Activated T-cell treated with anti-CD3 and anti-CD28 coated beads, Interleukin-2, amount 50 U/mL, for 4 hours (primary cell): ENCODE measurements at regions not wholly inside any gene's neighbourhood (a gene's known extent, or its start where the extent isn't known, plus 50 kb on each side); places are given as distances from the start of the nearest gene placed in this dataset.

ENCODE experiments used
- ATAC-seq, 2 donors: fragments of 200-7000 bp; cut with Tn5 transposase; one replicate each; pipeline ENCODE4 v1.10.0; 2021
- DNase-seq: peaks from one replicate; pipeline ENCODE4 v3.0.0-alpha.2; 2020
- H3K27me3 Mint-ChIP-seq: one replicate; pipeline ENCODE4 v1.8.0; 2021; ENCODE audit warnings: low read depth, mixed read lengths
- H3K36me3 Mint-ChIP-seq: one replicate; pipeline ENCODE4 v1.8.0; 2022; ENCODE audit warnings: mixed read lengths; ENCODE audit not compliant: insufficient read depth
- H3K4me1 Mint-ChIP-seq: one replicate; pipeline ENCODE4 v1.8.0; 2021; ENCODE audit warnings: low read depth, mixed read lengths
- H3K4me3 Mint-ChIP-seq: one replicate; pipeline ENCODE4 v1.8.0; 2021; ENCODE audit warnings: mild to moderate bottlenecking, moderate library complexity, mixed read lengths
- H3K9me3 Mint-ChIP-seq: one replicate; pipeline ENCODE4 v1.8.0; 2021; ENCODE audit warnings: mixed read lengths

GRCh38 chr13:65999411-65999810 is 1230.7 kb downstream of the PCDH9 start:
- DNase-seq (no peak), ATAC-seq (no peak)
- Mint-ChIP-seq H3K9me3 (peaks cover 19% of the 10 kb centered on the region), H3K4me1 (no peaks in the 10 kb centered on the region), H3K4me3 (no peak overlapping the region), H3K27me3 (no peaks in the 10 kb centered on the region), H3K36me3 (no peaks in the 10 kb centered on the region)

- H3K27me3 Mint-ChIP-seq = no peaks in the 10 kb centered on the region
- H3K4me3 Mint-ChIP-seq = no peak overlapping the region
- H3K4me1 Mint-ChIP-seq = no peaks in the 10 kb centered on the region
- DNase-seq (no peak), ATAC-seq (no peak)
- H3K36me3 Mint-ChIP-seq = no peaks in the 10 kb centered on the region
- H3K9me3 Mint-ChIP-seq = peaks cover 6% of the 10 kb centered on the region
Measured at GRCh38 chr13:65990684-65991083, 1239.5 kb downstream of the PCDH9 start.

- Mint-ChIP-seq H3K36me3 (no peaks in the 10 kb centered on the region), H3K4me1 (no peaks in the 10 kb centered on the region), H3K27me3 (no peaks in the 10 kb centered on the region), H3K9me3 (peaks cover 3% of the 10 kb centered on the region), H3K4me3 (no peak overlapping the region)
- ATAC-seq (no peak), DNase-seq (no peak)
Measured at GRCh38 chr13:65985612-65986011, 1244.5 kb downstream of the PCDH9 start.

- no peak for ATAC-seq
- H3K27me3 Mint-ChIP-seq = no peaks in the 10 kb centered on the region
- no peaks in the 10 kb centered on the region for H3K4me1 Mint-ChIP-seq
- H3K4me3 Mint-ChIP-seq = no peak overlapping the region
- DNase-seq = no peak
- H3K9me3 Mint-ChIP-seq = peaks cover 22% of the 10 kb centered on the region
- H3K36me3 Mint-ChIP-seq = no peaks in the 10 kb centered on the region
Measured at GRCh38 chr13:65977525-65977924, 1252.6 kb downstream of the PCDH9 start.

- no peaks in the 10 kb centered on the region for H3K36me3 Mint-ChIP-seq
- DNase-seq (no peak), ATAC-seq (no peak)
- no peaks in the 10 kb centered on the region for H3K27me3 Mint-ChIP-seq
- H3K4me3 Mint-ChIP-seq = no peak overlapping the region
- peaks cover 25% of the 10 kb centered on the region for H3K9me3 Mint-ChIP-seq
- H3K4me1 Mint-ChIP-seq = no peaks in the 10 kb centered on the region
Measured at GRCh38 chr13:65971541-65971940, 1258.6 kb downstream of the PCDH9 start.

- Mint-ChIP-seq H3K4me3 (no peak overlapping the region), H3K36me3 (no peaks in the 10 kb centered on the region), H3K27me3 (no peaks in the 10 kb centered on the region), H3K9me3 (peaks cover 9% of the 10 kb centered on the region), H3K4me1 (no peaks in the 10 kb centered on the region)
- DNase-seq (no peak), ATAC-seq (no peak)
Measured at GRCh38 chr13:65966991-65967451, 1263.1 kb downstream of the PCDH9 start.

- H3K9me3 Mint-ChIP-seq = peaks cover 2% of the 10 kb centered on the region
- ATAC-seq (no peak), DNase-seq (no peak)
- no peaks in the 10 kb centered on the region for H3K4me1 Mint-ChIP-seq
- no peak overlapping the region for H3K4me3 Mint-ChIP-seq
- H3K27me3 Mint-ChIP-seq = no peaks in the 10 kb centered on the region
- no peaks in the 10 kb centered on the region for H3K36me3 Mint-ChIP-seq
Measured at GRCh38 chr13:65965501-65965900, 1264.6 kb downstream of the PCDH9 start.

GRCh38 chr13:65964672-65965071 is 1265.5 kb downstream of the PCDH9 start:
- Mint-ChIP-seq H3K36me3 (no peaks in the 10 kb centered on the region), H3K9me3 (no peaks in the 10 kb centered on the region), H3K27me3 (no peaks in the 10 kb centered on the region), H3K4me3 (no peak overlapping the region), H3K4me1 (no peaks in the 10 kb centered on the region)
- DNase-seq (no peak), ATAC-seq (no peak)

GRCh38 chr13:65959305-65959704 is 1270.8 kb downstream of the PCDH9 start:
- no peaks in the 10 kb centered on the region for H3K27me3 Mint-ChIP-seq
- no peaks in the 10 kb centered on the region for H3K36me3 Mint-ChIP-seq
- H3K4me3 Mint-ChIP-seq = no peak overlapping the region
- H3K9me3 Mint-ChIP-seq = peaks cover 26% of the 10 kb centered on the region
- no peak for DNase-seq
- no peak for ATAC-seq
- no peaks in the 10 kb centered on the region for H3K4me1 Mint-ChIP-seq

- H3K36me3 Mint-ChIP-seq = no peaks in the 10 kb centered on the region
Measured at GRCh38 chr13:65946387-65946786, 1283.7 kb downstream of the PCDH9 start.

GRCh38 chr13:65943708-65944107 is 1286.4 kb downstream of the PCDH9 start:
- no peak for ATAC-seq
- Mint-ChIP-seq H3K27me3 (no peaks in the 10 kb centered on the region), H3K4me1 (no peaks in the 10 kb centered on the region), H3K36me3 (no peaks in the 10 kb centered on the region), H3K4me3 (no peak overlapping the region), H3K9me3 (peaks cover 15% of the 10 kb centered on the region)
- no peak for DNase-seq

More at GRCh38 chr13:65946387-65946786, 1283.7 kb downstream of the PCDH9 start:
- ATAC-seq (no peak), DNase-seq (no peak)
- H3K9me3 Mint-ChIP-seq = peaks cover 20% of the 10 kb centered on the region
- H3K4me3 Mint-ChIP-seq = no peak overlapping the region
- H3K27me3 Mint-ChIP-seq = no peaks in the 10 kb centered on the region
- H3K4me1 Mint-ChIP-seq = no peaks in the 10 kb centered on the region

- H3K9me3 Mint-ChIP-seq = peaks cover 9% of the 10 kb centered on the region
- no peaks in the 10 kb centered on the region for H3K36me3 Mint-ChIP-seq
- H3K4me1 Mint-ChIP-seq = no peaks in the 10 kb centered on the region
- ATAC-seq (no peak), DNase-seq (no peak)
- H3K27me3 Mint-ChIP-seq = no peaks in the 10 kb centered on the region
- H3K4me3 Mint-ChIP-seq = no peak overlapping the region
Measured at GRCh38 chr13:65943024-65943423, 1287.1 kb downstream of the PCDH9 start.

- peaks cover 6% of the 10 kb centered on the region for H3K9me3 Mint-ChIP-seq
- H3K4me1 Mint-ChIP-seq = no peaks in the 10 kb centered on the region
- H3K36me3 Mint-ChIP-seq = no peaks in the 10 kb centered on the region
- ATAC-seq (no peak), DNase-seq (no peak)
- no peak overlapping the region for H3K4me3 Mint-ChIP-seq
- no peaks in the 10 kb centered on the region for H3K27me3 Mint-ChIP-seq
Measured at GRCh38 chr13:65940720-65941119, 1289.4 kb downstream of the PCDH9 start.

GRCh38 chr13:65937251-65937650 is 1292.9 kb downstream of the PCDH9 start:
- H3K36me3 Mint-ChIP-seq = no peaks in the 10 kb centered on the region
- no peaks in the 10 kb centered on the region for H3K27me3 Mint-ChIP-seq
- peaks cover 6% of the 10 kb centered on the region for H3K9me3 Mint-ChIP-seq
- ATAC-seq (no peak), DNase-seq (no peak)
- no peaks in the 10 kb centered on the region for H3K4me1 Mint-ChIP-seq
- no peak overlapping the region for H3K4me3 Mint-ChIP-seq

- Mint-ChIP-seq H3K9me3 (peaks cover 6% of the 10 kb centered on the region), H3K4me3 (no peak overlapping the region), H3K4me1 (no peaks in the 10 kb centered on the region), H3K36me3 (no peaks in the 10 kb centered on the region), H3K27me3 (no peaks in the 10 kb centered on the region)
- ATAC-seq (no peak), DNase-seq (no peak)
Measured at GRCh38 chr13:65936249-65936648, 1293.9 kb downstream of the PCDH9 start.
